NT2/D1 (cell line): ENCODE measurements at regions not wholly inside any gene's neighbourhood (a gene's known extent, or its start where the extent isn't known, plus 50 kb on each side); places are given as distances from the start of the nearest gene placed in this dataset.

Experiments used
- SUZ12 ChIP-seq: IDR thresholded peaks from 2 replicates; pipeline ENCODE4 v1.6.1; 2011; ENCODE audit not compliant: insufficient read length, insufficient read depth; ENCODE audit errors: extremely low read depth
- YY1 ChIP-seq: IDR thresholded peaks from 2 replicates; pipeline ENCODE4 v1.6.1; 2011; ENCODE audit not compliant: insufficient read length, insufficient read depth
- ZNF274 ChIP-seq: IDR thresholded peaks from 2 replicates; pipeline ENCODE4 v1.6.1; 2011; ENCODE audit warnings: mild to moderate bottlenecking, low read depth, low read length

DNA sequence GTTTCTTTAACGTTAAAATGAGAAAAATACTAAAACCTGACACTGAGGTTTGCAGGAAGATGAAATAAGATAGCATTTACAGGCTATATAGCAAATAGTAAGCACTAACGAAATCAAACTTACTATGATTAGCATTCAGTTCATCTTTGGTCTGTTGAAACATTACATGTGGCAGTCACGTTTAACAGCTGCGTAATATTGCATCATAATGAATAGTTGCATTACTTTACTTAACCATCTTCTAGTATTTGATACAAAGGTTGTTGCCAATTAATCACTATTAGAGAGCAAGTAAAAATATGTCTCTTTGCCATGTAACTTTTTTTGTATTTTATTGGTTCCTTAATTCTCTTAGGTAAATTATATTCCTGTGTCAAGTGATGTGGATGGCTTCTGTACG lies 131.8 kb upstream of the GHITM start:
- TF ChIP-seq SUZ12: no peak
- no peak for TF ChIP-seq ZNF274
- no peak for TF ChIP-seq YY1
